Heart left ventricle (tissue), 13 donors: ENCODE measurements at regions not wholly inside any gene's neighbourhood (a gene's known extent, or its start where the extent isn't known, plus 50 kb on each side); places are given as distances from the start of the nearest gene placed in this dataset.

ENCODE experiments used
- POLR2A ChIP-seq, 2 donors: fragments of 450-650 bp; IDR thresholded peaks; one replicate each; pipeline ENCODE4 v1.6.1; 2017; ENCODE audit warnings: antibody characterized with exemption in 2 of 2, mild to moderate bottlenecking in 2 of 2, moderate library complexity in 2 of 2
- TF ChIP-seq, protein P1 (sequence below), 12 donors: fragments of 200-600 bp; sonication (generic) in 4 of 12; IDR thresholded peaks; one replicate each; pipeline versions ENCODE4 v1.5.0 to v1.8.0; 2018 to 2022; ENCODE audit warnings: antibody characterized with exemption in 12 of 12, mild to moderate bottlenecking in 5 of 12
- donor health status: ischemic (EF 13 %, LVEDD 7.1; RV severe dilation, severe dysfunction).
- donor health status: DM: no; HTN: yes; CAD: no.
- donor health status: DM: no; HTN: no; CAD: no.
- donor health status: ischemic (EF 25% LVEDD 6.9; RV normal size, moderate dysfunction).
- donor health status: ischemic (EF 25% LVEDD 5.7; RV mildly dilated, moderate dysfunction).
- donor health status: ischemic (EF 35%, LVEDD 5.7; RV mildly dilated, moderate dysfunction).
- donor health status: nonischemic (EF 11% LVEDD 7.7; RV severe dilation, severe dysfunction).
- donor health status: DM: yes; HTN: yes; CAD: no.
- donor health status: PGD.
- donor health status: ischemic (EF 29% LVEDD 5.4; RV normal size, mild dysfunction).
- donor health status: nonischemic (EF 23%, LVEDD 6.1; RV moderate dilation, normal function).

- TF ChIP-seq, protein P1, sequence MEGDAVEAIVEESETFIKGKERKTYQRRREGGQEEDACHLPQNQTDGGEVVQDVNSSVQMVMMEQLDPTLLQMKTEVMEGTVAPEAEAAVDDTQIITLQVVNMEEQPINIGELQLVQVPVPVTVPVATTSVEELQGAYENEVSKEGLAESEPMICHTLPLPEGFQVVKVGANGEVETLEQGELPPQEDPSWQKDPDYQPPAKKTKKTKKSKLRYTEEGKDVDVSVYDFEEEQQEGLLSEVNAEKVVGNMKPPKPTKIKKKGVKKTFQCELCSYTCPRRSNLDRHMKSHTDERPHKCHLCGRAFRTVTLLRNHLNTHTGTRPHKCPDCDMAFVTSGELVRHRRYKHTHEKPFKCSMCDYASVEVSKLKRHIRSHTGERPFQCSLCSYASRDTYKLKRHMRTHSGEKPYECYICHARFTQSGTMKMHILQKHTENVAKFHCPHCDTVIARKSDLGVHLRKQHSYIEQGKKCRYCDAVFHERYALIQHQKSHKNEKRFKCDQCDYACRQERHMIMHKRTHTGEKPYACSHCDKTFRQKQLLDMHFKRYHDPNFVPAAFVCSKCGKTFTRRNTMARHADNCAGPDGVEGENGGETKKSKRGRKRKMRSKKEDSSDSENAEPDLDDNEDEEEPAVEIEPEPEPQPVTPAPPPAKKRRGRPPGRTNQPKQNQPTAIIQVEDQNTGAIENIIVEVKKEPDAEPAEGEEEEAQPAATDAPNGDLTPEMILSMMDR (IDR thresholded peaks at IDR 0.05): no peak
- no peak for TF ChIP-seq POLR2A (IDR thresholded peaks at IDR 0.05)
Measured at GRCh38 chr16:35364263-35364662, 1904.9 kb downstream of the TP53TG3F start.
